D721Med (cell line): ENCODE measurements at regions not wholly inside any gene's neighbourhood (a gene's known extent, or its start where the extent isn't known, plus 50 kb on each side); places are given as distances from the start of the nearest gene placed in this dataset.

Source experiments
- DNase-seq: peaks from one replicate; pipeline ENCODE4 v3.0.0; 2011; ENCODE audit warnings: low spot score; ENCODE audit not compliant: insufficient read length
- FAIRE-seq: peaks from 2 replicates; lab custom pipeline; 2011; peaks lifted over from hg19 to GRCh38; lab: Jason Lieb, UNC
- CTCF ChIP-seq: IDR thresholded peaks from 2 replicates; pipeline ENCODE4 v1.5.1; 2012; ENCODE audit warnings: mild to moderate bottlenecking, control low read depth; ENCODE audit not compliant: insufficient read depth; ENCODE audit errors: missing control alignments

GRCh38 chr7:22066522-22066921 lies 120.8 kb upstream of the CDCA7L start:
- no peak for TF ChIP-seq CTCF
- no peak for FAIRE-seq
- DNase-seq = no peak

- FAIRE-seq (no peak), DNase-seq (no peak)
- no peak for TF ChIP-seq CTCF
Measured at GRCh38 chr7:22064816-22065215, 119.1 kb upstream of the CDCA7L start.

GRCh38 chr7:22061775-22062174 lies 116.1 kb upstream of the CDCA7L start:
- no peak for FAIRE-seq
- no peak for DNase-seq
- TF ChIP-seq CTCF = no peak

GRCh38 chr7:22060863-22061262 lies 115.2 kb upstream of the CDCA7L start:
- no peak for TF ChIP-seq CTCF
- no peak for FAIRE-seq
- DNase-seq = no peak

GRCh38 chr7:22060197-22060596 lies 114.5 kb upstream of the CDCA7L start:
- no peak for TF ChIP-seq CTCF
- no peak for FAIRE-seq
- DNase-seq = no peak

- DNase-seq (no peak), FAIRE-seq (no peak)
- no peak for TF ChIP-seq CTCF
Measured at GRCh38 chr7:22055226-22055625, 109.5 kb upstream of the CDCA7L start.

GRCh38 chr7:22052674-22053365 lies 107.1 kb upstream of the CDCA7L start:
- no peak for FAIRE-seq
- DNase-seq = no peak
- no peak for TF ChIP-seq CTCF
